ENCODE measurements at regions not wholly inside any gene's neighbourhood (a gene's known extent, or its start where the extent isn't known, plus 50 kb on each side); places are given as distances from the start of the nearest gene placed in this dataset.

DNA sequence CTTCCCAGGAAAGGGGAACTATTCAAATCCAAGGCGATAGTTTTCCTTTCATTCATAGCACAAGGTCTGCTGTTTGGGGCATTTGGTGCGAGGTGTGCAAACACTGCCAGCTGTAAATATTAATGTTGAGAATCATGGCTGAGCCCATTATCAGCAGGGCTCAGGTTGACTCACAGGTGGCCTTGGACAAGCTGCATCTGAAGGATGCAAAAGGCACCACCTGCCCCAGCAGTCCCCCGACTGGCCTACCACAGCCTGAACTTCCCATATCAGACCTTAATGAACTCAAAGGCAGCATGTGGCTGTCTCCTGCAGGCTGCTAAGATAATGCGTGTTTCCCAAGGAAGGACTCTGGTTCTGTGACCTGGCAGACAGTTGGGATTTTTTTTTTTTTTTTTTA is 93.3 kb upstream of the MAP1LC3B2 start:
- Histone ChIP-seq H3K36me3 (no peaks in the 10 kb centered on the region), H3K27me3 (no peaks in the 10 kb centered on the region), H3K9me3 (no peaks in the 10 kb centered on the region), H3K4me3 (no peak overlapping the region), H3K27ac (no peak overlapping the region), H3K4me1 (no peaks in the 10 kb centered on the region)
- 71 to 72% methylated on average over 2 to 4 of the region's 4 CpGs for WGBS, 2 donors (ENCODE audit: low coverage in 1 of 2)
- DNase-seq: no peak
- in situ Hi-C loops (cut with MboI; ENCODE audit: low pct_ligation_motif_present in 1 of 4, low pct_unique_long_range_greater_than_20kb in 1 of 4, low sequenced_read_pairs in 3 of 4) (no loop called here), intact Hi-C loops (cut with DNase I; ENCODE audit: low total_unique reads) (no loop called here)
- TF ChIP-seq POLR2AphosphoS5 (IDR thresholded peaks at IDR 0.05): no peak
- no peak for TF ChIP-seq EP300 (IDR thresholded peaks at IDR 0.05; ENCODE audit: low read depth)
- TF ChIP-seq POLR2A (IDR thresholded peaks at IDR 0.05): no peak
- TF ChIP-seq, protein P1, sequence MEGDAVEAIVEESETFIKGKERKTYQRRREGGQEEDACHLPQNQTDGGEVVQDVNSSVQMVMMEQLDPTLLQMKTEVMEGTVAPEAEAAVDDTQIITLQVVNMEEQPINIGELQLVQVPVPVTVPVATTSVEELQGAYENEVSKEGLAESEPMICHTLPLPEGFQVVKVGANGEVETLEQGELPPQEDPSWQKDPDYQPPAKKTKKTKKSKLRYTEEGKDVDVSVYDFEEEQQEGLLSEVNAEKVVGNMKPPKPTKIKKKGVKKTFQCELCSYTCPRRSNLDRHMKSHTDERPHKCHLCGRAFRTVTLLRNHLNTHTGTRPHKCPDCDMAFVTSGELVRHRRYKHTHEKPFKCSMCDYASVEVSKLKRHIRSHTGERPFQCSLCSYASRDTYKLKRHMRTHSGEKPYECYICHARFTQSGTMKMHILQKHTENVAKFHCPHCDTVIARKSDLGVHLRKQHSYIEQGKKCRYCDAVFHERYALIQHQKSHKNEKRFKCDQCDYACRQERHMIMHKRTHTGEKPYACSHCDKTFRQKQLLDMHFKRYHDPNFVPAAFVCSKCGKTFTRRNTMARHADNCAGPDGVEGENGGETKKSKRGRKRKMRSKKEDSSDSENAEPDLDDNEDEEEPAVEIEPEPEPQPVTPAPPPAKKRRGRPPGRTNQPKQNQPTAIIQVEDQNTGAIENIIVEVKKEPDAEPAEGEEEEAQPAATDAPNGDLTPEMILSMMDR (IDR thresholded peaks at IDR 0.05): no peak

- TF ChIP-seq POLR2AphosphoS5 (IDR thresholded peaks at IDR 0.05) (no peak), POLR2A (IDR thresholded peaks at IDR 0.05) (no peak), EP300 (IDR thresholded peaks at IDR 0.05; ENCODE audit: low read depth) (no peak)
- TF ChIP-seq, protein P1 (IDR thresholded peaks at IDR 0.05): no peak
- in situ Hi-C loops (cut with MboI; ENCODE audit: low pct_ligation_motif_present in 1 of 4, low pct_unique_long_range_greater_than_20kb in 1 of 4, low sequenced_read_pairs in 3 of 4): no loop called here
Observed at GRCh38 chr12:116466536-116466935, 92.6 kb upstream of the MAP1LC3B2 start.

GRCh38 chr12:116469344-116469743 is 89.8 kb upstream of the MAP1LC3B2 start:
- Histone ChIP-seq H3K9me3 (no peaks in the 10 kb centered on the region), H3K27me3 (no peaks in the 10 kb centered on the region), H3K27ac (no peak overlapping the region), H3K4me1 (no peaks in the 10 kb centered on the region), H3K4me3 (no peak overlapping the region), H3K36me3 (no peaks in the 10 kb centered on the region)
- intact Hi-C loops (cut with DNase I; ENCODE audit: low total_unique reads): no loop called here
- in situ Hi-C loops (cut with MboI; ENCODE audit: low pct_ligation_motif_present in 1 of 4, low pct_unique_long_range_greater_than_20kb in 1 of 4, low sequenced_read_pairs in 3 of 4): no loop called here
- 83 to 87% methylated on average over 3 of the region's 3 CpGs for WGBS, 2 donors (ENCODE audit: low coverage in 1 of 2)
- no peak for TF ChIP-seq POLR2A (IDR thresholded peaks at IDR 0.05)
- TF ChIP-seq, protein P1 (IDR thresholded peaks at IDR 0.05): no peak
- TF ChIP-seq EP300 (IDR thresholded peaks at IDR 0.05; ENCODE audit: low read depth): no peak
- no peak for TF ChIP-seq POLR2AphosphoS5 (IDR thresholded peaks at IDR 0.05)
- no peak for DNase-seq

More at GRCh38 chr12:116466536-116466935, 92.6 kb upstream of the MAP1LC3B2 start:
- Histone ChIP-seq H3K4me1 (no peaks in the 10 kb centered on the region), H3K4me3 (no peak overlapping the region), H3K36me3 (no peaks in the 10 kb centered on the region), H3K27ac (no peak overlapping the region), H3K27me3 (no peaks in the 10 kb centered on the region), H3K9me3 (no peaks in the 10 kb centered on the region)
- intact Hi-C loops (cut with DNase I; ENCODE audit: low total_unique reads): no loop called here
- DNase-seq: no peak
- 77 to 100% methylated on average over 1 to 3 of the region's 3 CpGs for WGBS, 2 donors (ENCODE audit: low coverage in 1 of 2)

GRCh38 chr12:116471544-116471943 is 87.6 kb upstream of the MAP1LC3B2 start:
- Histone ChIP-seq H3K4me1 (no peaks in the 10 kb centered on the region), H3K9me3 (peaks cover 4 to 5% of the 10 kb centered on the region in 2 donors), H3K27me3 (no peaks in the 10 kb centered on the region), H3K36me3 (no peaks in the 10 kb centered on the region), H3K4me3 (no peak overlapping the region), H3K27ac (no peak overlapping the region)
- intact Hi-C loops (cut with DNase I; ENCODE audit: low total_unique reads) (no loop called here), in situ Hi-C loops (cut with MboI; ENCODE audit: low pct_ligation_motif_present in 1 of 4, low pct_unique_long_range_greater_than_20kb in 1 of 4, low sequenced_read_pairs in 3 of 4) (no loop called here)
- 73 to 92% methylated on average over 2 to 5 of the region's 5 CpGs for WGBS, 2 donors (ENCODE audit: low coverage in 1 of 2)
- DNase-seq: no peak
- TF ChIP-seq, protein P1 (IDR thresholded peaks at IDR 0.05): no peak
- no peak for TF ChIP-seq EP300 (IDR thresholded peaks at IDR 0.05; ENCODE audit: low read depth)
- no peak for TF ChIP-seq POLR2AphosphoS5 (IDR thresholded peaks at IDR 0.05)
- no peak for TF ChIP-seq POLR2A (IDR thresholded peaks at IDR 0.05)
